ENCODE measurements at regions not wholly inside any gene's neighbourhood (a gene's known extent, or its start where the extent isn't known, plus 50 kb on each side); places are given as distances from the start of the nearest gene placed in this dataset.
A peak's percentile ranks its signal among the peaks of the same experiment; 100 is the strongest.

- ATAC-seq (no peak), DNase-seq (ENCODE audit: low spot score) (no peak)
- intact Hi-C loops (cut with DNase I), result no loop called here
Observed at GRCh38 chr1:80053613-80054012, 1047.1 kb upstream of the ADGRL4 start.

DNA sequence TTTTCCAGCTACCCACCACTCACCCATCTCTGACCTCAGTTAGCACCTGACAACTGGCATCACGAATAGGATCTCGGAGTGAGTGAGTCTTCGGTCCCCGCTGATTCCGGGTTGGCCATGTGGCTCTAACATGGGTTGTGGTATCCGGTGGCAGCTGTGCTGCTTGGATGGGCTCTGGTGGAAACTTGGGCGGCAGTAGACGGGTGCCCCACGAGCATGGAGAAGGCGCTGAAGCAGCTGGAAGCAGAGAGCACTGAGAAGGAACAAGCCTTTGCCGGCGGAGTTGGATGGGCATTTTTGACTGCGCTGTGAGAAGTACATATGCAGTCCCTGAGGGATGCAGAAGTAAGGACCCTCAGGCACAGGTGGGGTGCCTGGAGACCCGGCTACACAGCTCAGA, 1044.0 kb upstream of the ADGRL4 start:
- no peak for DNase-seq (ENCODE audit: low spot score)
- intact Hi-C loops (cut with DNase I), result no loop called here
- no peak for ATAC-seq

- intact Hi-C loops (cut with DNase I), result no loop called here
- ATAC-seq, result no peak
- DNase-seq (ENCODE audit: low spot score), result no peak
Observed at GRCh38 chr1:80050085-80050484, 1043.6 kb upstream of the ADGRL4 start.

DNA sequence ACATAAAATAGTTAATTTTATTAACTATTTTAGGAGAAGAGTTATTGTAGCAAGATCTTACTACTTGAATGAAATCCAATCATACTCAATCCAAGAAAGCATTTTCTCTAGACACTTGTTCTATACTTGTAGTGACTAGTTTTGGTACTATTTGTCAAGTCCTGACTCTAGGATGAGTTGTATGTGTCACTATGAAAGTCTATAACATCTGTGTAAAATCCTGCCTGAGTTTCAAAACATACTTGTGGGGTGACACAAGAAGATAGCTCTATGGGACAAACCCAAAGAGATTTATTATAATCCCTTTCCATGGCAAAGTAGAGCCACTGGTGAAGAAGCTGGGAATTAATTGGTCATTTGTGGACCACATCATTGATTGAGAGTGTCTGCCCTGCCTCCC, 1042.2 kb upstream of the ADGRL4 start:
- intact Hi-C loops (cut with DNase I), result no loop called here
- DNase-seq (ENCODE audit: low spot score) (no peak), ATAC-seq (no peak)

- intact Hi-C loops (cut with DNase I), result no loop called here
- no peak for ATAC-seq
- no peak for DNase-seq (ENCODE audit: low spot score)
Observed at GRCh38 chr1:80047791-80048190, 1041.3 kb upstream of the ADGRL4 start.

DNA sequence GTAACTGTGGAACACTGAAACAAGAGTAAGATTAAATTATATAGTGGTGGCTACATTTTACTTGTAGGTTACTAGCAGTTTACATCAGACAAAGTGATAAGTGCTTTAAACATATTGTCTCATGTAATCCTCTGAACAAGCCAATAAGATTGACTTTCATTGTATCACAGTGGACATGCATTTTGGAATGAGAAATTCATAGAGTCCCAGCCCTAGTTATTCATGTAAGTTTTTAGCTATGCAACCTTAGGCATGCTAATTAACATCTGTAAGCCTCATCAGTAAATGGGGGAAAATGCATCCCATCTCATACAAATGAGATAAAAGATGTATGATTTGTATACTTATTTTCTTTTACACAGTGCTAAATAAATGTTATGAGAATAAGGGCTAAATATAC, 1038.1 kb upstream of the ADGRL4 start:
- DNase-seq (ENCODE audit: low spot score) (no peak), ATAC-seq (no peak)
- intact Hi-C loops (cut with DNase I), result no loop called here

DNA sequence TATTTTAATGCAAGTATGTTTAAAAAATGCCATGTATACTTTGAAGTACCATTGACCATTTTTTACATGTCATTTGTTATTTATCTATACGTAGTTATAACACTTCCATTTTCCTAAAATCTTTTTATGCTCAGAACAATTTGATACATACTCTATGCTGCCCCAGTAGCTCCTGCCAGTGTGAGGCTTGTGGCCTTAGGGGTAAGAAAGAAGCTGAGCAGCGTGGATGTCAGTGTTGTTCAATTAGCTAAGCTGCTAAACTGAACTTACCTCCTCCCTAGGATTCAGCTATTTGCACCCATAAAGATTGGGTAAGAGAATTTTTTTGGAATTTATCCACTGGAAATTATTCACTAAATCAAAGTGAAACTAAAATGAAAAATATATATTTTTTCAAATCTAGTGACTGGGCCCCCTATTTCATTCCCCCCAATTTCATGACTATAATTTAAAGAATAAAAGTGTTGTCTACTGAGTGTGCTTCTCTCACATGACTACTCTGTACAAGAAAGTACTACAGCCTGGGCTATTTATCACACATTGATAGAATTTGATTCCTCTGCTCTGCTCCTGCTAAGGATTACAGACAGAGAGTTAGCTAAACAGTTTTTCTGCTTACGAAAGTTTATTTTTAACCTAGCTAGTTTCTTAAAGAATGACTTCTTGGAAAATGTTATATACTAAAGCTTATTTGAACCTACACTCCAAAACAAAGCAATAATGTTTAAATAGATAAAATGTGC, 1030.3 kb upstream of the ADGRL4 start:
- no peak for DNase-seq (ENCODE audit: low spot score)
- intact Hi-C loops (cut with DNase I), result no loop called here
- no peak for ATAC-seq

DNA sequence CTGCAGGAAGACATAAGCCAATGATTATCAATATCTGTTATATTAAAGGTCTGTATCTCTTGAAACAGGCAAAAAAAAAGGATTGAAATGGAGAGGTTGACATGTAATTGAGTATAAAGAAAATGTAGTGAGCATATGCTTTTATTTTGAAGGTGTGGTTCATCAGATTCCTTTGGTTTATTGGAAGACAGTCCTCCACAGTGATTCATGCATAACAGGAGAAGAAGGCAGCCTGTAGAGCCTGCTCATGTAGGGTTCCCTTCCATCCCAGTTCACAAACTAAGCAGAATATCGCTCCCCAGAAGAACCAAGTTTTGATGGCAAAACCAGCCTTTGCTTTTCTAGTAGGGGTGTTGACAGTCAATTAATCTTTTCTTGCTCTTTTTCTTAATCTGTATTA, 1016.8 kb upstream of the ADGRL4 start:
- no peak for ATAC-seq
- no peak for DNase-seq (ENCODE audit: low spot score)
- intact Hi-C loops (cut with DNase I), result no loop called here

GRCh38 chr1:80021891-80022290, 1015.4 kb upstream of the ADGRL4 start:
- ATAC-seq, result no peak
- intact Hi-C loops (cut with DNase I), result no loop called here

DNA sequence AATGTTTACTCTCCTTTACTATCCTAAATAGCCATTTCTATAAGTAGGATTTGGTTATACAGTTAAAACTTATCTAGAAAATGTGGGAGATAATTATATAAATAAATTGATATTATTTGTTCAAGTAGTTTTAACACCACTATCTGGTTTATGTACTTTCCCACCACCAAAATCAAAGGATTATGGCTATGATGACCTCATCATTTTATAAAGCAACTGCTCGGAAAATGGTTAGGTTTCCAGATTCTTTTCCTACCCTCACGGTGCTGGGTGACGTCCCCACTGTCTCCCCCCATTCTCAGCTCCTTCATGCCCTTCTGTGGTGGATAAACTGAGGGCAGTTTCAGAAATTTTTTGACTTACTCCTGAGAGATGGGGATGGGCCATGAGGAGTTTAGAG, 1011.8 kb upstream of the ADGRL4 start:
- DNase-seq (ENCODE audit: low spot score) (no peak), ATAC-seq (no peak)
- intact Hi-C loops (cut with DNase I), result no loop called here

More at GRCh38 chr1:80021891-80022290, 1015.4 kb upstream of the ADGRL4 start:
- DNase-seq (ENCODE audit: low spot score), result no peak

- intact Hi-C loops (cut with DNase I), result no loop called here
- DNase-seq (ENCODE audit: low spot score) (no peak), ATAC-seq (no peak)
Observed at GRCh38 chr1:80008934-80009333, 1002.4 kb upstream of the ADGRL4 start.

DNA sequence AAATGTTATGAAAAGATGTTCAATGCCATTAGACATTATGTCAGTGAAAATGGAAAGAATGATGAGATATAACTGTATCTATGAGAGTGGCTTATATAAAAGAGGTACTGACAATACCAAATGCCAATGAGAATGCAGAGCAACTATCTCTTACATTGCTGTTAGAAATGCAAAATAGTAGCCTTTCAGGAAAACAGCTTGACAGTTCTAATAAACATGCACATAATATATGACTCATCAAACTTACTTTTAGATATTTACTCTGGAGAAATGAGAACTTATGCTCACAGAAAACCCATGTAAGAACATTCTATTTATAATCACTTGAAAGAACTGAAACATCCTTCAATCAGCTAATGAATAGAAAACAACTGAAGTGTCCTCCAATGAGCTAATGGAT, 996.7 kb upstream of the ADGRL4 start:
- DNase-seq (ENCODE audit: low spot score), result no peak
- ATAC-seq, result no peak
- intact Hi-C loops (cut with DNase I), result no loop called here

GRCh38 chr1:79988401-79988800, 981.9 kb upstream of the ADGRL4 start:
- intact Hi-C loops (cut with DNase I), result no loop called here
- no peak for DNase-seq (ENCODE audit: low spot score)
- ATAC-seq, result no peak

DNA sequence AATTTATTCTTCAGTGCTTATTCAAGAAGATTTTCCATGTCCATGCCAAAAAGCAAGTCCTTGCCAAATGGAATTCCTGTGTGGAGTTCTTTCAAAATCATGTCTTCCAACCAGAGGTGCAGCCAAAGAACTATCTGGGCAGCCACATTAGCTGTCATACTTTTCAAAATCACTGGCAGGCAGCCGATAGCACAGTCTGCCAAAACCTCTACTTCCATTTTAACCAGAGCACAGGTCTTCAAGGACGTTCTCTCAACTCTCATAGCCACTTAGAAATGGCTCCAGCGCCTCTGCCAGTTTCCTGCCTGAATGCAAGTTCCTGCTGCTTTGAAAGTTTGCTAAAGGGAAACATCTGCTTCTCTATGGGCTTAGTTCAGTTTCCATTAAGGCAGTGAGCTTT, 975.7 kb upstream of the ADGRL4 start:
- ATAC-seq (peak; percentile 90), DNase-seq (ENCODE audit: low spot score) (peak; percentile 79)
- intact Hi-C loops (cut with DNase I), result no loop called here

DNA sequence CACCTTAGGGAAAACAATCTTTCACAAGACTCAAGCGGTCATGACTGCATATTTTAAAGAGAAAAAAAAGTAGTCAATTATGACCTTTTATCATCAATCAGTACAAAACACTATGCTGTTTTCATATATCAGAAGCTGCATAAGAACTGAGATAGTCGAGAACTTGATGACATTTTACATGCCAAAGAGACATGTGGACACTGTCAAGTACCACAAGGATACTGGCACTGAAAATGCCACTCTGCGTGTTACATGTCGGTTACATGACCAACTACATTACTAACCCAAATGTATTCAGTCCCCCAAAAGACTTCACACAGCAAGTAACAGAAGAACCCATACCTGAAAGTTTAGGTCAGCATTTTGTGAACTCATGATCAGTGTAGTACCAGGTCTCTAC, 975.0 kb upstream of the ADGRL4 start:
- intact Hi-C loops (cut with DNase I), result no loop called here
- DNase-seq (ENCODE audit: low spot score) (no peak), ATAC-seq (no peak)

DNA sequence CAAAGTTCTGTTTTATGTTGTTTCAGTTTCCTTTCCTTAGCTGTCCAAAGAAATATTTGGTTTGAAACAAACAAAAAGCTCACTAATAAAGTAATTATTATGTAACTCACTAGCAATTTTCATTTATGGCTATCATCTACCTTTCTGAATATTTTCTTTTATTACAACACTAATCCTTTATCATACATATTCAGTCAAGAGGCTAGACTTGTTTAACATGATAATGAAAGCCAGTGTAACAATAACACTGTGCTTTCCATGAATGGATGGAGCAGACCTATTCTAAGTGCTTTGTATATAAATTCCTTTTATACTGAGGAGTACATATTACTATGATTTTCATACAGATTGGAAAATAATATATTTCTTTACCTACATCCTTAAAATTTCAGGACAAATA, 972.8 kb upstream of the ADGRL4 start:
- no peak for ATAC-seq
- DNase-seq (ENCODE audit: low spot score), result no peak
- intact Hi-C loops (cut with DNase I), result no loop called here

DNA sequence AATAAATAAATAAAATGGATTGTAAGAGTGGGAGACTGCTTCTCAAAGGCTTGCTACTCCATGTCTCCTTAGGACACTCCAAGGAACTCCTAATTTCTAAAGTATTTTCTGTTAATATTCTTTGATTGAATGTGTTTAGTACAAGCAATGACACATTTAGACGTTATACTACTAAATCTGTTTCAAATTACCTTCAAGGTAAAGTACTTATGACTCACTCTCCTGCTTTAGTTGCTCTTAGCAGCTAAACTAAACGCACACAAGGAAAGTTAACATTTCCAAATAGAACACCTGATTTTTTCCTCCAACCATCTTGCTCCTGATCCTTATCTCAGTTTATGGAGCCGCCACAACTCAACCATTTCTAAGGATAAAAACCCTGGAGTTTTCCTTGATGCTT, 969.8 kb upstream of the ADGRL4 start:
- intact Hi-C loops (cut with DNase I), result no loop called here
- no peak for ATAC-seq
- DNase-seq (ENCODE audit: low spot score), result no peak

GRCh38 chr1:79974659-79975058, 968.1 kb upstream of the ADGRL4 start:
- ATAC-seq, result no peak
- intact Hi-C loops (cut with DNase I), result no loop called here
- no peak for DNase-seq (ENCODE audit: low spot score)

DNA sequence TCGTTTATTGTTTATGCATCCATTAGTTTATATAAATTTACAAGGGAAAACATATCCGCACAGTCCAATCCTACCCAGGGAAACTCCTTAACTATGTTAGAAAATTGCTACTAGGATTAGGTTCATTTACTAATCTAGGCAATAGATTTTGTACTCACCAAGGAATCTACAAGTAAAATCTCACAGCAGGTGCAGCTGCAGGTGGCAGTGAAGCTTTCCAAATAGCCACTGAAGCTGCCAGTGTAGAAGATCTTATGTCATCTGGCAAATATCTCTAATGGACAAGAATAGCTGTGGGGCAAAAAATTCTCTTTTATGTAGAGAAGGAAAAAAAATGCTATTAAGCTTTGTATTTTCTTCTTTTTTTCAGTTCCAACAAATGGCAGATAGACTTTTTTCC, 963.4 kb upstream of the ADGRL4 start:
- DNase-seq (ENCODE audit: low spot score) (no peak), ATAC-seq (no peak)
- intact Hi-C loops (cut with DNase I), result no loop called here

- DNase-seq (ENCODE audit: low spot score) (no peak), ATAC-seq (no peak)
- intact Hi-C loops (cut with DNase I), result no loop called here
Observed at GRCh38 chr1:79966438-79966837, 959.9 kb upstream of the ADGRL4 start.

GRCh38 chr1:79959635-79960034, 953.1 kb upstream of the ADGRL4 start:
- ATAC-seq, result no peak
- intact Hi-C loops (cut with DNase I), result no loop called here
- no peak for DNase-seq (ENCODE audit: low spot score)

DNA sequence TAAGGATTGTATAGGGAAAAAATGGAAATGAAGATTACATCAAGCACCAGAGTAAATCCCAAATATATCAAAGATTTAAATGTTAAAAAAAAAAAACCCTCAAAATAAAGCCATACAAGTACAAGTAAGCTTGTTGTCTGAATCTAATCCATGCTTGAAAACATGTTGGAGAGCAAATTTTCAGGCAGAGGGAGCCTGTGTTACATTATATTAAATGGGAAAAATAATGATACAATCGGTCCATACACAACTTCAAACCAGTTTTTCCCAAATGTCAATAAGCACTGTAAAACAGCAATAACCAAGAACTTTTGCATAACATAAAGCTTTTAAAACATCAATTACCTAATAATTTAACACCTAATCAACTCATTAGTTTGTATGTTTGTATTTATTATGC, 949.4 kb upstream of the ADGRL4 start:
- ATAC-seq (no peak), DNase-seq (ENCODE audit: low spot score) (no peak)
- intact Hi-C loops (cut with DNase I), result no loop called here
